ENCODE measurements at regions not wholly inside any gene's neighbourhood (a gene's known extent, or its start where the extent isn't known, plus 50 kb on each side); places are given as distances from the start of the nearest gene placed in this dataset.

DNA sequence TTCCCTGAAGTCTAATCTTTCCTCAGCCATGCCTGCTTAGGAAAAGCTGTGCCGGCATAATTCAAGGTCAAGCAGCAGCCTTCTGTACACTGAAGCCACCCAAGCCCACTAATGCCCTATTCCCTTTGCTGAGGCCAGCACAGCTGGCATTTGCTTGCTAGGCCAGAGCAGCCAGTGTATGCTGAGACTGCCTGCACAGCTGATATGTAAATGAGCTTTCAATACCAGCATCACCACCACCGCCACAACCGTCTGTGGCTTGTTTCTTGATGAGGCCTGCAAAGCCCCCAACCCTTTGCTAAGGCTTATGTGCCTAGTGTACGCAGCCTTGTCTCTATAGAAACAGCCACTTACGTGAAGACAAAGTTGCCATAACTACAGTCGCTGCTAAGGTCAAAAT, 56.3 kb upstream of the TNRC6B start:
- H3K27ac ChIP-seq = no peak overlapping the region
- H4K20me1 ChIP-seq (ENCODE audit: insufficient read depth) = no peaks in the 10 kb centered on the region
- H3K79me2 ChIP-seq (ENCODE audit: insufficient read depth, low read depth) = no peaks in the 10 kb centered on the region
- H3K4me2 ChIP-seq = no peak overlapping the region
- TF ChIP-seq, protein P1, sequence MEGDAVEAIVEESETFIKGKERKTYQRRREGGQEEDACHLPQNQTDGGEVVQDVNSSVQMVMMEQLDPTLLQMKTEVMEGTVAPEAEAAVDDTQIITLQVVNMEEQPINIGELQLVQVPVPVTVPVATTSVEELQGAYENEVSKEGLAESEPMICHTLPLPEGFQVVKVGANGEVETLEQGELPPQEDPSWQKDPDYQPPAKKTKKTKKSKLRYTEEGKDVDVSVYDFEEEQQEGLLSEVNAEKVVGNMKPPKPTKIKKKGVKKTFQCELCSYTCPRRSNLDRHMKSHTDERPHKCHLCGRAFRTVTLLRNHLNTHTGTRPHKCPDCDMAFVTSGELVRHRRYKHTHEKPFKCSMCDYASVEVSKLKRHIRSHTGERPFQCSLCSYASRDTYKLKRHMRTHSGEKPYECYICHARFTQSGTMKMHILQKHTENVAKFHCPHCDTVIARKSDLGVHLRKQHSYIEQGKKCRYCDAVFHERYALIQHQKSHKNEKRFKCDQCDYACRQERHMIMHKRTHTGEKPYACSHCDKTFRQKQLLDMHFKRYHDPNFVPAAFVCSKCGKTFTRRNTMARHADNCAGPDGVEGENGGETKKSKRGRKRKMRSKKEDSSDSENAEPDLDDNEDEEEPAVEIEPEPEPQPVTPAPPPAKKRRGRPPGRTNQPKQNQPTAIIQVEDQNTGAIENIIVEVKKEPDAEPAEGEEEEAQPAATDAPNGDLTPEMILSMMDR (conservative IDR thresholded peaks at IDR 0.05; ENCODE audit: low read depth, low read length) = no peak
- H3K4me1 ChIP-seq (ENCODE audit: low read depth, poor library complexity, severe bottlenecking) = no peaks in the 10 kb centered on the region
- H2AFZ ChIP-seq (ENCODE audit: low read depth) = no peak overlapping the region
- no peak overlapping the region for H3K4me3 ChIP-seq (IDR thresholded peaks at IDR 0.05; ENCODE audit: insufficient read depth, low read depth, low read length)
- 0 out of 2 replicates have a peak, but pooled peaks cover 2% of the 10 kb centered on the region for H3K27me3 ChIP-seq (ENCODE audit: insufficient read depth, low read depth)
- H3K9ac ChIP-seq = no peak overlapping the region
- H3K36me3 ChIP-seq (ENCODE audit: insufficient read depth) = no peaks in the 10 kb centered on the region

DNA sequence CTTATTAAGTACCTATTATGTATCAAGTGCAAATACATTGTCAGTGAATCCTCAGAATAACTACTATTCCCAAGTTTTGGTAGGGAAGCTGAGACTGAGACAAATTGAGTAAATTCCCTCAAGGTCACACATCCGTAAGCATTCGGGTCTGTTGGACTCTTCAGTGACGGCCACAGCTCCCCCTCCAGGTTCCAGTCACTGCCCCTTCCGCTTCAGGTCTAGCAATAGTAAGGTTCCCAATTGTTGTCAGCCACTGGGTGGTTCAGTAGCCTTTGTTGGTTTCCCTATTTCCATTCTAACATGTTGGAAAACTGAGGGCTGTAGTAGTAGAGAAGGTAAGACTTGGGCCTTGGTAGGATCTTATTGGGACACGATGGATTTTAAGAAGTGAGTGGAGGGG, 54.9 kb upstream of the TNRC6B start:
- Histone ChIP-seq H3K27me3 (ENCODE audit: insufficient read depth, low read depth) (no peaks in the 10 kb centered on the region), H3K9ac (no peak overlapping the region), H4K20me1 (ENCODE audit: insufficient read depth) (no peaks in the 10 kb centered on the region), H2AFZ (ENCODE audit: low read depth) (no peak overlapping the region), H3K79me2 (ENCODE audit: insufficient read depth, low read depth) (no peaks in the 10 kb centered on the region), H3K4me2 (no peak overlapping the region), H3K4me1 (ENCODE audit: low read depth, poor library complexity, severe bottlenecking) (no peaks in the 10 kb centered on the region), H3K4me3 (IDR thresholded peaks at IDR 0.05; ENCODE audit: insufficient read depth, low read depth, low read length) (no peak overlapping the region), H3K36me3 (ENCODE audit: insufficient read depth) (no peaks in the 10 kb centered on the region), H3K27ac (no peak overlapping the region)
- TF ChIP-seq, protein P1 (conservative IDR thresholded peaks at IDR 0.05; ENCODE audit: low read depth, low read length) = no peak

DNA sequence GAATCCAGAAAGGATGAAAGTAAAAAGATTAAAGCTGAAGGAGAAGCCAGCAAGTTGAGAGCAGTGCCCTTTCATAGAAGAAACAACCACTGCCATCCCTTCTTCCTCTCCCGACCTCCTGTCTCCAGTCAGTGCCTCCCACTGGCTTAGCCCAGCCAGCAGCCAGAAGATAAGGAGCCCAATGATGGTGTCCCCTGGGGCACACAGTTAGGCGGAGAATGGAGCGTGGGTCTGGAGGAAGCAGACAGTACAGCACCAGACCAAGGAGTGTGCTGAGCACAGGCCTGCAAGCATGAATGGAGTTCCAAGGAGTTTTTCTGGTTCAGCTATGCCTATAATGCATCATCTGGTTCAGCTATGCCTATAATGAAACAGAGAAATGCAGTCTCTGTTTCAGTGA, 54.3 kb upstream of the TNRC6B start:
- no peak overlapping the region for H2AFZ ChIP-seq (ENCODE audit: low read depth)
- H3K4me1 ChIP-seq (ENCODE audit: low read depth, poor library complexity, severe bottlenecking) = no peaks in the 10 kb centered on the region
- H3K4me3 ChIP-seq (IDR thresholded peaks at IDR 0.05; ENCODE audit: insufficient read depth, low read depth, low read length) = no peak overlapping the region
- H3K36me3 ChIP-seq (ENCODE audit: insufficient read depth) = no peaks in the 10 kb centered on the region
- no peaks in the 10 kb centered on the region for H4K20me1 ChIP-seq (ENCODE audit: insufficient read depth)
- no peaks in the 10 kb centered on the region for H3K79me2 ChIP-seq (ENCODE audit: insufficient read depth, low read depth)
- H3K4me2 ChIP-seq = no peak overlapping the region
- no peak overlapping the region for H3K27ac ChIP-seq
- no peak overlapping the region for H3K9ac ChIP-seq
- no peaks in the 10 kb centered on the region for H3K27me3 ChIP-seq (ENCODE audit: insufficient read depth, low read depth)
- TF ChIP-seq, protein P1 (conservative IDR thresholded peaks at IDR 0.05; ENCODE audit: low read depth, low read length) = no peak

All from KMS-11 (cell line).